Smooth muscle cell (in vitro differentiated cells): ENCODE measurements at regions not wholly inside any gene's neighbourhood (a gene's known extent, or its start where the extent isn't known, plus 50 kb on each side); places are given as distances from the start of the nearest gene placed in this dataset.
A peak's percentile ranks its signal among the peaks of the same experiment; 100 is the strongest.

ENCODE experiments used
- DNase-seq: peaks from one replicate; lab custom pipeline; 2025; ENCODE audit not compliant: unreplicated experiment; lab: John Stamatoyannopoulos, UW
- H2AFZ ChIP-seq: fragments of 200-600 bp; sonication (generic); 2 replicates; pipeline ENCODE4 v1.6.0; 2016; ENCODE audit warnings: antibody characterized with exemption, low read depth, mild to moderate bottlenecking
- H3F3A ChIP-seq: fragments of 200-600 bp; sonication (generic); 2 replicates; pipeline ENCODE4 v1.6.0; 2017; ENCODE audit warnings: antibody characterized with exemption, low read depth
- H3K27ac ChIP-seq: fragments of 200-600 bp; sonication (generic); 2 replicates; pipeline ENCODE4 v1.5.1; 2016; ENCODE audit warnings: low read depth, mild to moderate bottlenecking
- H3K27me3 ChIP-seq: fragments of 200-600 bp; sonication (generic); 2 replicates; pipeline ENCODE4 v1.6.1; 2016; ENCODE audit warnings: low read depth, mild to moderate bottlenecking
- H3K36me3 ChIP-seq: fragments of 200-600 bp; sonication (generic); 2 replicates; pipeline ENCODE4 v1.5.1; 2016; ENCODE audit warnings: low read depth
- H3K4me1 ChIP-seq: fragments of 200-600 bp; sonication (generic); 2 replicates; pipeline ENCODE4 v1.5.1; 2016; ENCODE audit warnings: low read depth
- H3K4me2 ChIP-seq: fragments of 200-600 bp; sonication (generic); 2 replicates; pipeline ENCODE4 v1.6.0; 2016; ENCODE audit warnings: mild to moderate bottlenecking
- H3K4me3 ChIP-seq: fragments of 200-600 bp; sonication (generic); 2 replicates; pipeline ENCODE4 v1.5.1; 2016; ENCODE audit warnings: mild to moderate bottlenecking
- H3K79me2 ChIP-seq: fragments of 200-600 bp; sonication (generic); 2 replicates; pipeline ENCODE4 v1.6.0; 2016; ENCODE audit warnings: low read depth, mild to moderate bottlenecking
- H3K9ac ChIP-seq: fragments of 200-600 bp; sonication (generic); 2 replicates; pipeline ENCODE4 v1.6.0; 2016; ENCODE audit warnings: low read depth
- H3K9me3 ChIP-seq: fragments of 200-600 bp; sonication (generic); replicated peaks from 2 replicates; pipeline ENCODE4 v1.5.1; 2016; ENCODE audit warnings: low read depth
- H4K20me1 ChIP-seq: fragments of 200-600 bp; sonication (generic); 2 replicates; pipeline ENCODE4 v1.6.0; 2016; ENCODE audit warnings: low read depth
- WGBS: methylation state at CpG from one replicate; pipeline ENCODE4 v1.1.7; 2016; ENCODE audit warnings: low lambda C conversion rate; 5-methylcytosine and 5-hydroxymethylcytosine counted together
- TF ChIP-seq, protein P1 (sequence below): fragments of 200-600 bp; sonication (generic); IDR thresholded peaks from 2 replicates; pipeline ENCODE4 v1.5.1; 2017; ENCODE audit warnings: borderline replicate concordance, mild to moderate bottlenecking, antibody characterized with exemption; ENCODE audit not compliant: insufficient read depth, poor library complexity, severe bottlenecking

DNA sequence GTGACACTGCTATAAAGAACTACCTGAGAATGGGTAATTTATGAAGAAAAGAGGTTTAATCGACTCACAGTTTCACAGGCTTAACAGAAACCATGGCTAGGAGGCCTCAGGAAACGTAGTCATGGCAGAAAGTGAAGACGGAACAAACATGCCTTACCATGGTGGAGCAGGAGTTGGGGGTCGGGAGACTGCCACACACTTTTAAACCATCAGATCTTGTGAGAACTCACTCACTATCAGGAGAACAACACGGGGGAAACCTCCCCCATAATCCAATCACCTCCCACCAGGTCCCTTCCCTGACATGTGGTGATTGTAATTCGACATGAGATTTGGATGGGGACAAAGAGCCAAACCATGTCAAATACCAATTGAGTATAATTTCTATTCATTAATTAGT, 2392.6 kb upstream of the C9orf72 start:
- H4K20me1 ChIP-seq = no peaks in the 10 kb centered on the region

GRCh38 chr9:29966247-29966646, 2393.0 kb upstream of the C9orf72 start:
- peak overlapping the region; percentile 42 for H2AFZ ChIP-seq
- H3K9me3 ChIP-seq = no peaks in the 10 kb centered on the region
- peak overlapping the region; percentile 38 for H3K4me2 ChIP-seq
- H3K27ac ChIP-seq = peak overlapping the region; percentile 89
- H3F3A ChIP-seq = no peaks in the 10 kb centered on the region
- H4K20me1 ChIP-seq = no peaks in the 10 kb centered on the region
- no peaks in the 10 kb centered on the region for H3K79me2 ChIP-seq
- H3K36me3 ChIP-seq = no peaks in the 10 kb centered on the region
- peak overlapping the region; percentile 86 for H3K9ac ChIP-seq
- TF ChIP-seq, protein P1, sequence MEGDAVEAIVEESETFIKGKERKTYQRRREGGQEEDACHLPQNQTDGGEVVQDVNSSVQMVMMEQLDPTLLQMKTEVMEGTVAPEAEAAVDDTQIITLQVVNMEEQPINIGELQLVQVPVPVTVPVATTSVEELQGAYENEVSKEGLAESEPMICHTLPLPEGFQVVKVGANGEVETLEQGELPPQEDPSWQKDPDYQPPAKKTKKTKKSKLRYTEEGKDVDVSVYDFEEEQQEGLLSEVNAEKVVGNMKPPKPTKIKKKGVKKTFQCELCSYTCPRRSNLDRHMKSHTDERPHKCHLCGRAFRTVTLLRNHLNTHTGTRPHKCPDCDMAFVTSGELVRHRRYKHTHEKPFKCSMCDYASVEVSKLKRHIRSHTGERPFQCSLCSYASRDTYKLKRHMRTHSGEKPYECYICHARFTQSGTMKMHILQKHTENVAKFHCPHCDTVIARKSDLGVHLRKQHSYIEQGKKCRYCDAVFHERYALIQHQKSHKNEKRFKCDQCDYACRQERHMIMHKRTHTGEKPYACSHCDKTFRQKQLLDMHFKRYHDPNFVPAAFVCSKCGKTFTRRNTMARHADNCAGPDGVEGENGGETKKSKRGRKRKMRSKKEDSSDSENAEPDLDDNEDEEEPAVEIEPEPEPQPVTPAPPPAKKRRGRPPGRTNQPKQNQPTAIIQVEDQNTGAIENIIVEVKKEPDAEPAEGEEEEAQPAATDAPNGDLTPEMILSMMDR = no peak
- H3K27me3 ChIP-seq = no peaks in the 10 kb centered on the region
- WGBS = 2% methylated on average over 2 of the region's 2 CpGs
- no peak overlapping the region for H3K4me3 ChIP-seq
- no peak for DNase-seq
- no peaks in the 10 kb centered on the region for H3K4me1 ChIP-seq

More for the DNA sequence above, 2392.6 kb upstream of the C9orf72 start:
- DNase-seq = no peak
- H3K4me3 ChIP-seq = no peak overlapping the region
- H3K4me2 ChIP-seq = peak overlapping the region; percentile 8
- H3K9ac ChIP-seq = peak overlapping the region; percentile 86
- 48% methylated on average over 6 of the region's 6 CpGs for WGBS
- H3F3A ChIP-seq = no peaks in the 10 kb centered on the region
- TF ChIP-seq, protein P1 = no peak
- peak overlapping the region; percentile 89 for H3K27ac ChIP-seq
- H3K9me3 ChIP-seq = no peaks in the 10 kb centered on the region
- no peak overlapping the region for H2AFZ ChIP-seq
- H3K36me3 ChIP-seq = no peaks in the 10 kb centered on the region
- H3K4me1 ChIP-seq = no peaks in the 10 kb centered on the region
- no peaks in the 10 kb centered on the region for H3K79me2 ChIP-seq
- H3K27me3 ChIP-seq = no peaks in the 10 kb centered on the region

DNA sequence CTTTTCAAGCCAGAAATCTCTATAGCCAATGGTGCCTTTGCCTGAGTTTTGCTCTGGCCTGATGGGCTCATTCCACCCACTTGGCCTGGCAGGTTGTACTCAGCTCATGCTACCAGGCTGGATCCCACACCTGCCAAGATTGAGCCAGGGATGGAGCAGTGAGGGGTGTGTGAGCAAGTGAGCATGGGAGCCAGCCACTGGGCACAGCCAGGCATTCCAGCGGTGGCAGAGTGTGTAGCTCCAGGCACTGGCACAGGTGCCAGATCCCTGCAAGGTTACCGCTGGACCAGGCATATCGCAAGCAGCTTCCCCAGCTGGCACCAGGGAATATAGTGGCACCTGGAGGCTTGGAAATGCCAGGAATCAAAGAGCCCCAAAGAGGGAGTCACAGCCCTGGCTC, 2395.6 kb upstream of the C9orf72 start:
- Histone ChIP-seq H3K27ac (no peak overlapping the region), H3K4me2 (no peak overlapping the region), H3K4me1 (no peaks in the 10 kb centered on the region), H4K20me1 (no peaks in the 10 kb centered on the region), H3F3A (no peaks in the 10 kb centered on the region), H3K36me3 (no peaks in the 10 kb centered on the region), H3K9ac (no peak overlapping the region), H3K79me2 (no peaks in the 10 kb centered on the region), H3K4me3 (no peak overlapping the region), H3K27me3 (no peaks in the 10 kb centered on the region), H2AFZ (no peak overlapping the region), H3K9me3 (no peaks in the 10 kb centered on the region)
- TF ChIP-seq, protein P1 = no peak
- no peak for DNase-seq
- 100% methylated on average over 3 of the region's 3 CpGs for WGBS

DNA sequence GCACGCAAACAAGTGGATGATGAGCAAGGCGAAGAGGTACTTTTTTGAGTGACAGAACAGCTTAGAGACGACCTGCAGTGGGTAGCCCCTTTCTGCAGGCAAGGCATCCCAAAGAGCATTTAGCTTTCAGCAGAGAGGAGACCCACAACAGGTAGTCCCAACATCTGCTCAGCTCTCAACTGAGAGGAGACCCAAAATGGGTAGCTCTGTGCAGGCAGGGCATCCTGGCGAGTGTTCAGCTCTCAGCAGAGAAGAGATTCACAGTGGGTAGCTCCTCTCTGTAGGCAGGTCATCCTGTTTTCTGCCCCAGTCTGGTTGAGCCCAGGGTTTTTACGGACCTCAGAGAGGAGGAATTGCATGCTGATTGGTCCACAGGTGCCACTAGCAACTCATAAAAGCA, 2396.1 kb upstream of the C9orf72 start:
- H3K4me3 ChIP-seq = no peak overlapping the region
- H3F3A ChIP-seq = no peaks in the 10 kb centered on the region
- no peaks in the 10 kb centered on the region for H4K20me1 ChIP-seq
- no peak overlapping the region for H3K27ac ChIP-seq
- WGBS = 97% methylated on average over 5 of the region's 5 CpGs
- no peaks in the 10 kb centered on the region for H3K4me1 ChIP-seq
- no peak for DNase-seq
- no peak overlapping the region for H2AFZ ChIP-seq
- H3K9me3 ChIP-seq = no peaks in the 10 kb centered on the region
- H3K9ac ChIP-seq = no peak overlapping the region
- H3K4me2 ChIP-seq = no peak overlapping the region
- H3K36me3 ChIP-seq = no peaks in the 10 kb centered on the region
- H3K27me3 ChIP-seq = no peaks in the 10 kb centered on the region
- TF ChIP-seq, protein P1 = no peak
- H3K79me2 ChIP-seq = no peaks in the 10 kb centered on the region
